IPS-15b (cell line): ENCODE measurements at regions not wholly inside any gene's neighbourhood (a gene's known extent, or its start where the extent isn't known, plus 50 kb on each side); places are given as distances from the start of the nearest gene placed in this dataset.

Experiments used
- H3K27me3 ChIP-seq: one replicate; pipeline ENCODE4 v1.6.1; 2013; ENCODE audit warnings: low read length; ENCODE audit not compliant: control insufficient read depth, insufficient read depth
- H3K36me3 ChIP-seq: one replicate; pipeline ENCODE4 v1.6.1; 2013; ENCODE audit warnings: low read length; ENCODE audit not compliant: control insufficient read depth, insufficient read depth
- H3K4me1 ChIP-seq: one replicate; pipeline ENCODE4 v1.6.1; 2013; ENCODE audit warnings: mild to moderate bottlenecking, low read length; ENCODE audit not compliant: control insufficient read depth, insufficient read depth
- H3K4me3 ChIP-seq: one replicate; pipeline ENCODE4 v1.5.1; 2013; ENCODE audit warnings: low read depth, low read length
- H3K9ac ChIP-seq: one replicate; pipeline ENCODE4 v1.6.1; 2013; ENCODE audit warnings: low read depth, mild to moderate bottlenecking, low read length
- H3K9me3 ChIP-seq: one replicate; pipeline ENCODE4 v1.6.1; 2013; ENCODE audit warnings: mild to moderate bottlenecking, low read length; ENCODE audit not compliant: control insufficient read depth, insufficient read depth

DNA sequence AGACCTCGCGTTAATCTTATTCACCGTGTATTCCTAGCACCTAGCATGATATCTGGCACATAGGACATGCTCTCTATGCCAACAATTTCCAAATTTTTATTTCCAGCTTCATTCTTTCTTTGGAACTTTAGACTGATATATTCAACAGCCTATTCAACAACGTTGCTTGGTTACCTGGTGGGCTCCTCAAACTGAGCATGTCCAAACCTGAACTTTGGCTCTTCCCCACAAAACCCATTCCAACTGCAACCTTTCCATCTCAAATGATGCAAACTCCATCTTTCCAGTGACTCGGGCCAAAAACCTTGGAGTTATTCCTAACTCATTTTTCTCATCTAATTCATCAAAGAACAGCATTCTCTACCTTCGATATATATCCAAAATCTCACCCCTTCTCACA is 525.2 kb downstream of the AGTPBP1 start:
- Histone ChIP-seq H3K36me3 (no peaks in the 10 kb centered on the region), H3K9ac (no peak overlapping the region), H3K4me3 (no peak overlapping the region), H3K27me3 (no peaks in the 10 kb centered on the region), H3K4me1 (peaks cover 26% of the 10 kb centered on the region), H3K9me3 (no peaks in the 10 kb centered on the region)

DNA sequence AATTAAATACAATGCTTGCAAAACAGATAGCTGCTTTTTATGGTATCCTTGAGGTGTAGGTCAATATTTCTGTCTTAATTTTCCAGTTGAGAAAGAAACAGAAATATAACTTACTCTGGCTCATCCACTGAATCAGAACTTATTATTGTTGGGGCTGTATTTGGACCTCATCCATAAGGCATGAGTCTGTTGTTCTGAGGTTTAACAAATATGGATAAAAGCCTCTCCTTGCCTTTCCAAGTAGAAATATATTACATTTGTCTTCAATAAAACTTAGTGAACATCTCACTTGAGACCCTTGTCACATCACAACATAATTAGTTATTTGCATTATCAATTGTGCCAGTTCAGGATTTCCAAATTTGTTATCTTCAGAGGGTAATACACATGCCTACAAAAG is 525.8 kb downstream of the AGTPBP1 start:
- Histone ChIP-seq H3K9ac (no peak overlapping the region), H3K36me3 (no peaks in the 10 kb centered on the region), H3K27me3 (no peaks in the 10 kb centered on the region), H3K4me1 (peaks cover 26% of the 10 kb centered on the region), H3K4me3 (no peak overlapping the region), H3K9me3 (no peaks in the 10 kb centered on the region)

DNA sequence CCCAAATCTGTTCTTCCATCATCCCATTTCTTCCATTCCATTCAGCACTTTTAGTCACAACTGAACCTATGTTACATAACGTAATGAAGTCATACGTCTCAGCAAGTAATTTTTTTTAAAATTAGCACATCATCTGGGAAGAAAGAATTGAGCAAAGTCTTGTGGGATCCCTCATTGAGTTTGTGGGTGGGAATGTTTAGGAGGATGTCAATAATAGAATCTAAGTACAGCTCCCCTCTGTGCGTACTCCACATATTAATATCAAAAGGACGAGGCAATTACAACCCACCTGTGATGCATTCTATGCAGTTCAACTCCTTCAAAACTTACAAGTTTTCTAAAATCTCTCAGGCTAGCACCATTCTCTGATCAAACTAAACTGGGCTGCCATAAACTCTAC is 526.3 kb downstream of the AGTPBP1 start:
- H3K27me3 ChIP-seq = no peaks in the 10 kb centered on the region
- no peaks in the 10 kb centered on the region for H3K9me3 ChIP-seq
- H3K4me1 ChIP-seq = peaks cover 26% of the 10 kb centered on the region
- H3K36me3 ChIP-seq = no peaks in the 10 kb centered on the region
- H3K4me3 ChIP-seq = no peak overlapping the region
- H3K9ac ChIP-seq = no peak overlapping the region

DNA sequence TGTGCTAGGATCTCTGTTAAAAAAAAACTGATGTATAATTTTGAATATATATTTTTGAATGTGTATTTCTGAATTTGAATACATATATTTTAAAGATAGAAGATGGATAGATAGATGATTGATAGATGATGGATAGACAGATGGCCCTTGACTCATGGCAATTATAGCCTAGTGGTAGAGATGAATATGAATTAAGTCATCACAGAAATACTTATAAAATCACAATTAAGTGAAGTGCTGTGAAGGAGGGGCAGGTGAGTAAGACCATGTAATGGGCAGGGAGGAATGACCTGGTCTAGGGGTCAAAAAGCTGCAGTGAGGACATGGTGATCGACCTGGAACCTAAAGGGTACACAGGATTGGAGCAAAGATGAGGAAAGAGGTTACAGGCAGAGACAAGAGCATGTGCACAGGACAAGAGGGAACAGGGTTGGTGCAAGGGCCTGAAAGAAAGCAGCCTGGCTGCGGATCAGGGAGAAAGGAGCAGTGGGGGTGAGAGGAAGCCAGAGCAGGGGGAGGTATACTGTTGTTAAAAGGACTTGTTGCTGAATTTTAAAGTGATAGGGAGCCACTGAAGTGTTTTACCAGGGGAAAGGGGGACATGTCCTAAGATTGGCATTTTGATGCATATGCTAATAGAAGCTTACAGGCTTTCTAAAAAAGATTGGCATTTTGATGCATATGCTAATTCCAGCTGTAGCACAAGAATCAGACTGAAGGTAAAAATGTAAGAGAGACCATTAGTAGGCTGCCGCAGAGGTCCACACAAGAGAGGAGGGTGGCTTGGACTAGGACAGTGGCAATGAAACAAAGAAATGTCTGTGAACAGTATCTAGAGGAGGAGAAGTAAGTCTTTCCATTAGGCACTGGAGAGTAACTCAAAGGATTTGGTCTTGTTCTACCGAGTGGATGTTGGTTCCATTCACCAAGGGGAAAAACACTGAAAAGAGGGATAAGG is 527.8 kb downstream of the AGTPBP1 start:
- Histone ChIP-seq H3K9me3 (no peaks in the 10 kb centered on the region), H3K27me3 (no peaks in the 10 kb centered on the region), H3K4me3 (no peak overlapping the region), H3K36me3 (no peaks in the 10 kb centered on the region), H3K9ac (no peak overlapping the region), H3K4me1 (peaks cover 26% of the 10 kb centered on the region)

DNA sequence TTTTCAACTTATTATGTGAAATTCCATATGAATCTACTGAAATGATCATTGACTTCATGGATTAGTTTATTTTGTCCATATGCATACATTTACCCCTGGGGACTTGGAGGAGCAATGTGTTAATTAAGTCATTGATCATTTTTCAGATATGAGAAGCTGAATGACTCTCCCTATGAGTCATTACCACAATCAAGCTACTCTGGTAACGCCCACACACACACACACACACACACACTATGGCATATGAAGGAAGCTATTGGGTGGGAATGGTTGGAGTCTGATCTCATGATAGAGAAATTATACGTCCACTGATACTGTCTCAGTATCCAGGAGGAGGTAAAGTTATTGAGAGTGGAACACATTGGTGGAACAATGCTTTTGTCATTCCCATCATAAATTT is 528.9 kb downstream of the AGTPBP1 start:
- H3K36me3 ChIP-seq = no peaks in the 10 kb centered on the region
- H3K9ac ChIP-seq = no peak overlapping the region
- H3K9me3 ChIP-seq = no peaks in the 10 kb centered on the region
- H3K4me1 ChIP-seq = peaks cover 26% of the 10 kb centered on the region
- H3K4me3 ChIP-seq = no peak overlapping the region
- H3K27me3 ChIP-seq = no peaks in the 10 kb centered on the region

DNA sequence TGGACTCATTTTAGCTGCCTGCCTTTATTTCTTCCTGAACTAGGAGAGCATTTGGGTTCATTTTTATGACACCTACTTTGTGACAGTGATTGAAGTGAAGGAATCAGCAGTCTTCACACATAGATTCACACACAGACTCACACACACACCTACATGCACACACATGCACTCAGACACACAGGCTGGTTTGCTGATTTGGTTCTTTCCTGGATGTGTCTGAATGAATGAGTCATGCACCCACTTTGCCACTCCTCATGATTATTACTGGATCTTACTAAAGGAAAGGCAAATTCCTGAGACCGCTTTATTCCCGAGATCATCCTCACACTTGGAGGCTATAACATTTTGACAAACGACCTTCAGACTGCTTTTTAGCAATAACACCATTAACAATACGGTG is 529.5 kb downstream of the AGTPBP1 start:
- H3K4me3 ChIP-seq = no peak overlapping the region
- H3K4me1 ChIP-seq = peaks cover 26% of the 10 kb centered on the region
- no peaks in the 10 kb centered on the region for H3K27me3 ChIP-seq
- no peaks in the 10 kb centered on the region for H3K9me3 ChIP-seq
- H3K36me3 ChIP-seq = no peaks in the 10 kb centered on the region
- H3K9ac ChIP-seq = no peak overlapping the region

DNA sequence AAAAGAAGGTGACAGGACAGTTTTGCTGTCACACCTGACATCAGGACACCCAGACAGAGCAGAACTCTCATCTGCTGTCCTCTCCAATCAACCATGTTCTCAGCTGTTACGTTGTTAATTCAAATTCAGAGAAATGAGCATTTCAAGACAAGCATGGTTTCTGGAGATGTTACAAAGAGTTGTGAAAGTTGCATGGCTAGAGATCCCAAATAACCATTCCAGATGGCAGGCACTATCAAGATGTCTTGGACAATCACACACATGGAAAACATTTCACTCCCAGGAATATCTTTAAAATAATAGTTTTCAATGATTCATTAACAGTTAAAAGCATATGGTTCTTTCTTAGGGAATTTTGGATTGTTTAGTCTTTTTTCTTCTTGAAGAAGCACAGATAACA is 533.1 kb downstream of the AGTPBP1 start:
- Histone ChIP-seq H3K36me3 (no peaks in the 10 kb centered on the region), H3K4me1 (peaks cover 15% of the 10 kb centered on the region), H3K9me3 (no peaks in the 10 kb centered on the region), H3K27me3 (no peaks in the 10 kb centered on the region), H3K4me3 (no peak overlapping the region), H3K9ac (no peak overlapping the region)

DNA sequence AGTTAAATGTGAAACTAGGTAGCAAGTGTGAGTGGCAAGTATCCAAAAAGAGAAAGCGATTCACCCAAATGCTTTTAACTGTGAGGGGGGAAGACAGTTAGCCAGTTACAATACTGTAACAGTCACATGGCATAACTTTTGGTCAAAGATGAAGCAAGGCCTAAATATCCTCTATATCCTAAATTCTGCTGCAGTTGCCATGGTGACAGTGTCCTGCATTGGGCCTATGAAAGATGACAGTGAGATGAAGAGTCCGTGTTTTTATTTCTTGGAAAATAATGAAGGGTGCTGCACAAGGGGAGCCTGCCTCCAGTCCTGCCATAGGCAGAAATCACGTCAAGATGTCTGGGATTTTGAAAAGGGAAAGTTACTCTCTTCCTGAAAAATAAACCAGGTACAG is 534.6 kb downstream of the NTRK2 start:
- Histone ChIP-seq H3K27me3 (no peaks in the 10 kb centered on the region), H3K36me3 (no peaks in the 10 kb centered on the region), H3K9ac (no peak overlapping the region), H3K9me3 (no peaks in the 10 kb centered on the region), H3K4me3 (no peak overlapping the region), H3K4me1 (no peaks in the 10 kb centered on the region)

DNA sequence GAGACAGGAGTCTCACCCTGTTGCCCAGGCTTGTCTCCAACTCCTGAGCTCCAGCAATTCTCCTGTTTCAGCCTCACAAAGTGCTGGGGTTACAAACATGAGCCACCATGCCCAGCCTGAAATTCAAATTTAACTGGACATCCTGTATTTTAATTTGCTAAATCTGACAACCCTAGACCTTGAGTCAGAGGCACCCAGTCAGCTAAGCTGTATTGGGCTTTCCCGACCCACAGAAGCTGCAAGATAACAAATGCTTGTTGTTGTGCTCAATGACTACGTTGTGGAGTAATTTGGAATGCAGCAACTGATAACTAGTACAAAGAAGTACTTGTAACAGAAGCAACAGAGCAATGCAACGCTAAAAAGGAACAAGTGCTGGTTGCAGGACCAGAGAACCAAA is 533.1 kb downstream of the NTRK2 start:
- Histone ChIP-seq H3K4me3 (no peak overlapping the region), H3K9ac (no peak overlapping the region), H3K4me1 (no peaks in the 10 kb centered on the region), H3K9me3 (no peaks in the 10 kb centered on the region), H3K36me3 (no peaks in the 10 kb centered on the region), H3K27me3 (no peaks in the 10 kb centered on the region)

DNA sequence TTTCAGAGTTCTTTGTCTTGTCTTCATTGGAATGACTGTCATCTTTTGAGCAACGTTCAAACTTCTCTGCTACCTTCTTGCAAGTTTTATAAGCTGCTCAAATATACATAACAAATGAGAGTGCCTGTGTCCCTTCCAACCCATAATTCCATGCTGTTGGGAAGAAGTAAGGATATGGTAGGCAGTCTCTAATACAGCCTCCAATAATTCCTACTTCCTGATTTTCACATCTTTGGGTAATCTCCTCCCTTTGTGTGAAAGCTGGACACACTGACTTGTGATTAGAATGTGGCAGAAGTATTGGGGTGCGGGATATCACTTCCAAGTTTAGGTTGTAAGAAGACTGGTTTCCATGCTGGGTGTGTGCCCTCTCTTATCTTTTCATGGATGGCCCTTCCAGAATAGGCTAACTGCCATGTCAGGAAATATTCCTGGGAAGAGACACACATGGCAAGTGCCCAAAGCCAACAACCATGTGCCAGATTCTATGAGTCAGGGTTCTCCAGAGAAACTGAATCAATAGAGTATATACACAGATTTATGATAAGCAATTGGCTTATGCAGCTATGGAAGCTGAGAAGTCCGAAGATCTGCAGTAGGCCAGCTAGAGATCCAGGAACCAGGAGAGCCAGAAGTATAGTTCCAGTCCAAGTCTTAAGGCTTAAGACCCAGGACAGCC is 531.3 kb downstream of the NTRK2 start:
- Histone ChIP-seq H3K4me3 (no peak overlapping the region), H3K9ac (no peak overlapping the region), H3K27me3 (no peaks in the 10 kb centered on the region), H3K4me1 (no peaks in the 10 kb centered on the region), H3K9me3 (no peaks in the 10 kb centered on the region), H3K36me3 (no peaks in the 10 kb centered on the region)

DNA sequence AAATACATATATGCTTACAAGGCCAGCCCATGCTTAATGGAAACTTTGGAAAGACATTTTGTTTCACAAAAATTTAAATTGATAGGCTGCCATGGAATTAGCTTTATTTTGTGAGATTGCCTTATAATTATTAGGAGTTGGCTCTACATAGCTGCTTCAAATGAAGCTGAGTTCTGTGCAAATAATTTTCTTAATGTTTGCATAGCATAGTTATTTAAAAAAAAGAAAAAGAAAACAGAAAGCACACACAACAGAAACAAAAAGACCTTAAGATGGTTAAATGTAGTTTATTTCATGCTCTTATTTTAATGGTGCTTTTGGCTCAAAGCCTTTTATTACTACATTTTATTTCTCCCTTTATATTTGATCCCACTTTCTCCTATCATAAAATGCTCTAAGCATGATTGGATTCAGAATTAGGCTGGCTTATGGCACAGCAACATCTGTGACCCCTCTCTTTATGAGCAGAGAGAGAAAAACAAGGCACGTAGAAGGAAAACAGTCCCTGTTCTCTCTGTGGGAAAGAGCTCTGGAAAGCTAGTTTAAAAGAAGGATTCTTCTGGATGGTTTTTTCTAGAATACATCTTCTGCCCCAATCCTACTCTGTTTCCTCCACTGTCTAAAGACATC is 530.5 kb downstream of the NTRK2 start:
- Histone ChIP-seq H3K9me3 (no peaks in the 10 kb centered on the region), H3K36me3 (no peaks in the 10 kb centered on the region), H3K4me1 (no peaks in the 10 kb centered on the region), H3K4me3 (no peak overlapping the region), H3K9ac (no peak overlapping the region), H3K27me3 (no peaks in the 10 kb centered on the region)
